ENCODE measurements at regions not wholly inside any gene's neighbourhood (a gene's known extent, or its start where the extent isn't known, plus 50 kb on each side); places are given as distances from the start of the nearest gene placed in this dataset.
"Not testable (repeated sequence)": the region's sequence is repeated elsewhere in the genome, so short reads cannot be mapped to it uniquely, and the experiment has no call there.

GRCh38 chr4:151489462-151490203 is 80.7 kb downstream of the FHIP1A start:
- Histone ChIP-seq H3K27me3 (ENCODE audit: control insufficient read depth, insufficient read depth, low read length) (no peaks in the 10 kb centered on the region), H3K36me3 (ENCODE audit: control insufficient read depth, insufficient read depth, low read length) (no peaks in the 10 kb centered on the region), H3K4me3 (ENCODE audit: low read depth, low read length) (no peak overlapping the region)
- ChIA-PET CTCF (interaction anchor here (1.0 to 1.1 kb wide), 3 partner anchors 11 to 107 kb away, joined by 3 to 4 read pairs (median 3); no protein-coding TSS in a partner anchor), POLR2A (no interaction called here)
- no peak for TF ChIP-seq CTCF (IDR thresholded peaks at IDR 0.05; ENCODE audit: insufficient read depth, low read depth, low read length)
- no peak for DNase-seq (ENCODE audit: low read depth)

- CTCF ChIA-PET, POLR2A ChIA-PET: not testable (repeated sequence)
These were observed 86.6 kb downstream of the FHIP1A start for GRCh38 chr4:151495612-151496011.

GRCh38 chr4:151511548-151511947 is 102.6 kb downstream of the FHIP1A start:
- H3K27me3 ChIP-seq (ENCODE audit: control insufficient read depth, insufficient read depth, low read length); CTCF ChIA-PET; H3K36me3 ChIP-seq (ENCODE audit: control insufficient read depth, insufficient read depth, low read length); H3K4me3 ChIP-seq (ENCODE audit: low read depth, low read length); POLR2A ChIA-PET; DNase-seq (ENCODE audit: low read depth): not testable (repeated sequence)

More at GRCh38 chr4:151495612-151496011, 86.6 kb downstream of the FHIP1A start:
- not testable (repeated sequence) for H3K4me3 ChIP-seq (ENCODE audit: low read depth, low read length); DNase-seq (ENCODE audit: low read depth); H3K27me3 ChIP-seq (ENCODE audit: control insufficient read depth, insufficient read depth, low read length); H3K36me3 ChIP-seq (ENCODE audit: control insufficient read depth, insufficient read depth, low read length)

- POLR2A ChIA-PET, result no interaction called here
- no peak for TF ChIP-seq CTCF (IDR thresholded peaks at IDR 0.05; ENCODE audit: insufficient read depth, low read depth, low read length)
- CTCF ChIA-PET, result no interaction called here
- no peak for DNase-seq (ENCODE audit: low read depth)
- no peak overlapping the region for H3K4me3 ChIP-seq (ENCODE audit: low read depth, low read length)
- no peaks in the 10 kb centered on the region for H3K27me3 ChIP-seq (ENCODE audit: control insufficient read depth, insufficient read depth, low read length)
- no peaks in the 10 kb centered on the region for H3K36me3 ChIP-seq (ENCODE audit: control insufficient read depth, insufficient read depth, low read length)
These were observed 108.9 kb downstream of the FHIP1A start for GRCh38 chr4:151517896-151518295.

GRCh38 chr4:151518359-151518758 is 109.4 kb downstream of the FHIP1A start:
- POLR2A ChIA-PET, result no interaction called here
- Histone ChIP-seq H3K4me3 (ENCODE audit: low read depth, low read length) (no peak overlapping the region), H3K36me3 (ENCODE audit: control insufficient read depth, insufficient read depth, low read length) (no peaks in the 10 kb centered on the region), H3K27me3 (ENCODE audit: control insufficient read depth, insufficient read depth, low read length) (no peaks in the 10 kb centered on the region)
- CTCF ChIA-PET, result no interaction called here
- no peak for DNase-seq (ENCODE audit: low read depth)
- TF ChIP-seq CTCF (IDR thresholded peaks at IDR 0.05; ENCODE audit: insufficient read depth, low read depth, low read length), result no peak

- ChIA-PET CTCF (no interaction called here), POLR2A (no interaction called here)
- no peak for DNase-seq (ENCODE audit: low read depth)
- Histone ChIP-seq H3K36me3 (ENCODE audit: control insufficient read depth, insufficient read depth, low read length) (no peaks in the 10 kb centered on the region), H3K4me3 (ENCODE audit: low read depth, low read length) (no peak overlapping the region), H3K27me3 (ENCODE audit: control insufficient read depth, insufficient read depth, low read length) (no peaks in the 10 kb centered on the region)
- no peak for TF ChIP-seq CTCF (IDR thresholded peaks at IDR 0.05; ENCODE audit: insufficient read depth, low read depth, low read length)
These were observed 110.9 kb downstream of the FHIP1A start for GRCh38 chr4:151519728-151520415.
